ENCODE measurements at regions not wholly inside any gene's neighbourhood (a gene's known extent, or its start where the extent isn't known, plus 50 kb on each side); places are given as distances from the start of the nearest gene placed in this dataset.

DNA sequence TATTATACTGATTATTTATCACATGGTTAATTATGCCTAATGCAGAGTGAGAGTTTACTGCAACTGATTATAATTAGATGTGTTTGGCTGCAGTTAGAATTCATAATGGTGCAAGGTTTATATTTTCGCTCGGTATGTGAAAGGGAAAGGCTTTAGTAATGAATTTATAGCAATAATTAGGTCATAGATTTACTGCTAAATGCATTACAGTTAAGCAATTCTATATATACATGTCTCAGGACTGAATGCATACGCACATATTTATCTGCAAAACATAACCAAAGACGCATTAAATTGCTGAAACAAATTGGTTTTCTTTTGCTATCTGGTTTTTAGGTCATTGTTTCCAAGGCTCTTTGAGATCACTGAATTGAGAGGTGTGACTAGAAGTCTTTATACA is 428.1 kb upstream of the PDE3A start:
- H3K9me3 ChIP-seq (ENCODE audit: control insufficient read depth in 1 of 2, insufficient read depth in 1 of 2, low read length in 2 of 2): peaks cover 0 to 4% of the 10 kb centered on the region in 2 experiments
- H3K36me3 ChIP-seq (ENCODE audit: insufficient read depth, low read length): no peaks in the 10 kb centered on the region
- Mint-ChIP-seq H3K4me3 (no peak overlapping the region), H3K4me1 (ENCODE audit: low read depth) (no peaks in the 10 kb centered on the region), H3K27ac (no peak overlapping the region), H3K9me3 (peaks cover 2% of the 10 kb centered on the region), H3K36me3 (ENCODE audit: low read depth) (no peaks in the 10 kb centered on the region), H3K27me3 (no peaks in the 10 kb centered on the region)
- ATAC-seq (ENCODE audit: poor library complexity): no peak
- no peaks in the 10 kb centered on the region for H3K4me1 ChIP-seq (ENCODE audit: insufficient read depth, low read length)
- CTCF ChIA-PET: no interaction called here
- no peak overlapping the region for H3K4me3 ChIP-seq (ENCODE audit: low read length)
- intact Hi-C loops (cut with DNase I, micrococcal nuclease): no loop called here
- DNase-seq: no peak
- no peaks in the 10 kb centered on the region for H3K27me3 ChIP-seq (ENCODE audit: control insufficient read depth in 1 of 2, insufficient read depth in 2 of 2, low read length in 2 of 2)
- no peak overlapping the region for H3K27ac ChIP-seq (ENCODE audit: low read depth in 1 of 2, low read length in 2 of 2)
- TF ChIP-seq, protein P1, sequence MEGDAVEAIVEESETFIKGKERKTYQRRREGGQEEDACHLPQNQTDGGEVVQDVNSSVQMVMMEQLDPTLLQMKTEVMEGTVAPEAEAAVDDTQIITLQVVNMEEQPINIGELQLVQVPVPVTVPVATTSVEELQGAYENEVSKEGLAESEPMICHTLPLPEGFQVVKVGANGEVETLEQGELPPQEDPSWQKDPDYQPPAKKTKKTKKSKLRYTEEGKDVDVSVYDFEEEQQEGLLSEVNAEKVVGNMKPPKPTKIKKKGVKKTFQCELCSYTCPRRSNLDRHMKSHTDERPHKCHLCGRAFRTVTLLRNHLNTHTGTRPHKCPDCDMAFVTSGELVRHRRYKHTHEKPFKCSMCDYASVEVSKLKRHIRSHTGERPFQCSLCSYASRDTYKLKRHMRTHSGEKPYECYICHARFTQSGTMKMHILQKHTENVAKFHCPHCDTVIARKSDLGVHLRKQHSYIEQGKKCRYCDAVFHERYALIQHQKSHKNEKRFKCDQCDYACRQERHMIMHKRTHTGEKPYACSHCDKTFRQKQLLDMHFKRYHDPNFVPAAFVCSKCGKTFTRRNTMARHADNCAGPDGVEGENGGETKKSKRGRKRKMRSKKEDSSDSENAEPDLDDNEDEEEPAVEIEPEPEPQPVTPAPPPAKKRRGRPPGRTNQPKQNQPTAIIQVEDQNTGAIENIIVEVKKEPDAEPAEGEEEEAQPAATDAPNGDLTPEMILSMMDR (IDR thresholded peaks at IDR 0.05): no peak
- POLR2A ChIA-PET: no interaction called here

DNA sequence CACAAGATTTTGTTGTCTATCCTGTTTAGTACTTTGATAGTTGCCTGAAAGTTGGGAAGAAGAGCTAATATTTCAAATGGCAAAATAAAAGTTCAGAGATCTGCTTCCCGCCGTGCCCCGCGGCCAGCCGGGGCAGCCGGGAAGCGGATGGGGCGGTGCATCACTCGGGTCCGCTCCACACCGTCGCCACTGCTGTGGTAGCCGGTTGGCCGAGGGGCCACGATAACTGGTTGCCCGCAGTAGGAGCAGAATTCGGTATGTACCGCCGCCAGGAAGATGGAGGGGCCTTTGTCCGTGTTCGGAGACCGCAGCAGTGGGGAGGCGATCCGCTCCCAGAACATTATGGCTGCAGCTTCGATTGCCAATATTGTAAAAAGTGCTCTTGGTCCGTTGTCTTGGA is 427.2 kb upstream of the PDE3A start:
- Mint-ChIP-seq H3K27ac (no peak overlapping the region), H3K4me3 (no peak overlapping the region), H3K9me3 (peaks cover 2% of the 10 kb centered on the region), H3K4me1 (ENCODE audit: low read depth) (no peaks in the 10 kb centered on the region), H3K27me3 (no peaks in the 10 kb centered on the region), H3K36me3 (ENCODE audit: low read depth) (no peaks in the 10 kb centered on the region)
- no peak overlapping the region for H3K4me3 ChIP-seq (ENCODE audit: low read length)
- no peak overlapping the region for H3K27ac ChIP-seq (ENCODE audit: low read depth in 1 of 2, low read length in 2 of 2)
- no peaks in the 10 kb centered on the region for H3K27me3 ChIP-seq (ENCODE audit: control insufficient read depth in 1 of 2, insufficient read depth in 2 of 2, low read length in 2 of 2)
- TF ChIP-seq, protein P1 (IDR thresholded peaks at IDR 0.05): no peak
- ATAC-seq (ENCODE audit: poor library complexity): no peak
- no peak for DNase-seq
- ChIA-PET CTCF (no interaction called here), POLR2A (no interaction called here)
- peaks cover 0 to 4% of the 10 kb centered on the region in 2 experiments for H3K9me3 ChIP-seq (ENCODE audit: control insufficient read depth in 1 of 2, insufficient read depth in 1 of 2, low read length in 2 of 2)
- H3K4me1 ChIP-seq (ENCODE audit: insufficient read depth, low read length): no peaks in the 10 kb centered on the region
- H3K36me3 ChIP-seq (ENCODE audit: insufficient read depth, low read length): no peaks in the 10 kb centered on the region
- intact Hi-C loops (cut with DNase I, micrococcal nuclease): no loop called here

DNA sequence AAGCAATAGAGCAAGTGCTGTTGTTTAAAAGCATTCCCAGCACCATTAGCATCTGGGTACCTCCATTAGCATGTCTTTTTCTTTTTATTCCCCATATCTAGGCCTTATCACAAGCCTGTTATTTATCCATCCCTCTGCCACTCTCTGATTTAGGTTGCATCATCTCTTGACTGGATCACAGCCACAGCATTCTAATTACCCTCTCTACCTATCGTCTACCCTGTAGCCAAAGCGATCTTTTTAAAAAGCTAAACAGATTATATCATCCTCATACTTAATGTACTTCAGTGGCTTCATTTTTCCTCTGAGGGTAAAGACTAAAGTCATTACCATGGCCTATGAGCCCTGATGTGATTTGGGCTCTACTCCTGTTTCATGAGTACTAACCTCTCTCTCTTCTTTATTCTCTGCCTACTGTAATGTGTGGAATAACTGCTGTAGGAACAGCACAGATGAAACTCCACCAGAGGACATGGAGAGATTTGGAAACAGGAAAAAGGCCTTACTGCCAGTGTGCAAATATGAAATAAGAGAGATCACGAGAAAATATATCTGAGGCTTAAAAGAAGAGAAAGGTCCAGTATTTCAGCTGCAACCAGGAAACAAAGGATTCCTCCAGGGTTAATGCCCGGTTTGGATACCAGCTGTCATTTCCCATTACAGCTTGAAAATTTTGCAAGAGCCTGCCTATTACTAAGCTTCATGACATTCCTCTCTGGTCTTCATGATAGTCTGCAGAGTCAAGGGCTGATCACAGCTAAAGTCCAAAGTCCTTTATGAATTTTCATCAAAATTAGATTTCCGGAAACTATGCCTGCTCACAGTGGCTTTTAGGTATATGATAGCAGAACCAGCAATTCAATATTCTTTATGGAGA is 422.5 kb upstream of the PDE3A start:
- no peaks in the 10 kb centered on the region for H3K4me1 ChIP-seq (ENCODE audit: insufficient read depth, low read length)
- H3K36me3 Mint-ChIP-seq (ENCODE audit: low read depth): no peaks in the 10 kb centered on the region
- no peak overlapping the region for H3K4me3 Mint-ChIP-seq
- no peaks in the 10 kb centered on the region for H3K27me3 ChIP-seq (ENCODE audit: control insufficient read depth in 1 of 2, insufficient read depth in 2 of 2, low read length in 2 of 2)
- intact Hi-C loops (cut with DNase I, micrococcal nuclease): no loop called here
- peaks cover 0 to 13% of the 10 kb centered on the region in 2 experiments for H3K9me3 ChIP-seq (ENCODE audit: control insufficient read depth in 1 of 2, insufficient read depth in 1 of 2, low read length in 2 of 2)
- no peak overlapping the region for H3K27ac ChIP-seq (ENCODE audit: low read depth in 1 of 2, low read length in 2 of 2)
- no peak overlapping the region for H3K4me3 ChIP-seq (ENCODE audit: low read length)
- no peaks in the 10 kb centered on the region for H3K27me3 Mint-ChIP-seq
- DNase-seq (no peak), ATAC-seq (ENCODE audit: poor library complexity) (no peak)
- ChIA-PET POLR2A (interaction anchor here (1.4 kb wide), 1 partner anchor 9 kb away, joined by 3 read pairs; no protein-coding TSS in a partner anchor), CTCF (no interaction called here)
- H3K4me1 Mint-ChIP-seq (ENCODE audit: low read depth): no peaks in the 10 kb centered on the region
- no peaks in the 10 kb centered on the region for H3K36me3 ChIP-seq (ENCODE audit: insufficient read depth, low read length)
- H3K9me3 Mint-ChIP-seq: peaks cover 5% of the 10 kb centered on the region
- H3K27ac Mint-ChIP-seq: no peak overlapping the region
- TF ChIP-seq, protein P1 (IDR thresholded peaks at IDR 0.05): no peak

Data from CD4-positive, alpha-beta T cell (primary cell).